ENCODE measurements at regions not wholly inside any gene's neighbourhood (a gene's known extent, or its start where the extent isn't known, plus 50 kb on each side); places are given as distances from the start of the nearest gene placed in this dataset.

GRCh38 chr16:16833165-16833564 is 454.2 kb downstream of the NPIPA7 start:
- TF ChIP-seq POLR2A (IDR thresholded peaks at IDR 0.05) (no peak), CTCF (IDR thresholded peaks at IDR 0.05) (no peak)
